HEK293 (cell line): ENCODE measurements at regions not wholly inside any gene's neighbourhood (a gene's known extent, or its start where the extent isn't known, plus 50 kb on each side); places are given as distances from the start of the nearest gene placed in this dataset.

Source experiments
- CTCF ChIA-PET: fragments of 350-600 bp; formaldehyde crosslinking; extraction: SDS; loops from one replicate; lab custom pipeline; 2021; ENCODE audit warnings: antibody characterized with exemption; lab: Yijun Ruan, JAX
- POLR2A ChIA-PET: fragments of 300-600 bp; formaldehyde crosslinking; extraction: SDS; loops from one replicate; lab custom pipeline; 2020; ENCODE audit warnings: antibody characterized with exemption, inconsistent platforms; lab: Yijun Ruan, JAX
- H3K27ac ChIP-seq: fragments of 200-500 bp; sonication (Bioruptor generic); 2 replicates; pipeline ENCODE4 v1.5.1; 2014; ENCODE audit warnings: low read depth, low read length, control low read depth, inconsistent platforms; ENCODE audit errors: extremely low read depth
- H3K36me3 ChIP-seq, 2 experiments: fragments of 200-500 bp in 1 of 2; sonication (Bioruptor generic) in 1 of 2; 1 replicate in 1 of 2; 2 replicates in 1 of 2; pipeline ENCODE4 v1.5.1; 2014 to 2017; ENCODE audit warnings: inconsistent platforms in 2 of 2, low read length in 2 of 2; ENCODE audit not compliant: control insufficient read depth in 2 of 2, insufficient read depth in 1 of 2
- H3K4me1 ChIP-seq: fragments of 200-500 bp; sonication (Bioruptor generic); 2 replicates; pipeline ENCODE4 v1.5.1; 2014; ENCODE audit warnings: mild to moderate bottlenecking, low read length, inconsistent platforms; ENCODE audit not compliant: control insufficient read depth, insufficient read depth
- H3K4me3 ChIP-seq: 2 replicates; pipeline ENCODE4 v1.5.1; 2011; ENCODE audit warnings: low read depth, mild to moderate bottlenecking, control low read depth, low read length, moderate library complexity
- H3K9me3 ChIP-seq: fragments of 200-500 bp; sonication (Bioruptor generic); 2 replicates; pipeline ENCODE4 v1.5.1; 2014; ENCODE audit warnings: low read depth, low read length, inconsistent platforms; ENCODE audit not compliant: control insufficient read depth, insufficient read depth
- EGR2 ChIP-seq: fragments of 450-650 bp; formaldehyde crosslinking; IDR thresholded peaks from 2 replicates; pipeline ENCODE4 v1.5.1; 2016; ENCODE audit warnings: low read depth, missing biosample characterization, missing genetic modification characterization
- HOXA7 ChIP-seq: sonication (generic); formaldehyde crosslinking; IDR thresholded peaks from 2 replicates; pipeline ENCODE4 v1.8.1; 2022; ENCODE audit warnings: missing genetic modification reagents, borderline replicate concordance
- MEIS1 ChIP-seq: sonication (generic); formaldehyde crosslinking; IDR thresholded peaks from 2 replicates; pipeline ENCODE4 v1.8.1; 2022; ENCODE audit warnings: missing genetic modification reagents, mild to moderate bottlenecking, borderline replicate concordance
- SP7 ChIP-seq: fragments of 450-650 bp; formaldehyde crosslinking; IDR thresholded peaks from 2 replicates; pipeline ENCODE4 v1.5.1; 2016; ENCODE audit warnings: missing biosample characterization, missing genetic modification characterization
- WT1 ChIP-seq: fragments of 450-650 bp; formaldehyde crosslinking; IDR thresholded peaks from 2 replicates; pipeline ENCODE4 v1.5.1; 2016; ENCODE audit warnings: missing biosample characterization, missing genetic modification characterization
- ZFP37 ChIP-seq: fragments of 450-650 bp; formaldehyde crosslinking; IDR thresholded peaks from 2 replicates; pipeline ENCODE4 v1.5.1; 2016; ENCODE audit warnings: missing biosample characterization, missing genetic modification characterization
- ZFP69B ChIP-seq: fragments of 450-650 bp; formaldehyde crosslinking; IDR thresholded peaks from 2 replicates; pipeline ENCODE4 v1.5.1; 2016; ENCODE audit warnings: missing biosample characterization, missing genetic modification characterization
- ZNF10 ChIP-seq: fragments of 450-650 bp; formaldehyde crosslinking; IDR thresholded peaks from 2 replicates; pipeline ENCODE4 v1.5.1; 2017; ENCODE audit warnings: missing biosample characterization, missing genetic modification characterization
- ZNF169 ChIP-seq: fragments of 450-650 bp; formaldehyde crosslinking; IDR thresholded peaks from 2 replicates; pipeline ENCODE4 v1.5.1; 2016; ENCODE audit warnings: missing biosample characterization, missing genetic modification characterization
- ZNF175 ChIP-seq: fragments of 450-650 bp; formaldehyde crosslinking; IDR thresholded peaks from 2 replicates; pipeline ENCODE4 v1.5.1; 2016; ENCODE audit warnings: missing biosample characterization, missing genetic modification characterization
- ZNF202 ChIP-seq: fragments of 450-650 bp; formaldehyde crosslinking; IDR thresholded peaks from 2 replicates; pipeline ENCODE4 v1.5.1; 2016; ENCODE audit warnings: missing biosample characterization, missing genetic modification characterization, borderline replicate concordance
- ZNF214 ChIP-seq: fragments of 450-650 bp; formaldehyde crosslinking; IDR thresholded peaks from 2 replicates; pipeline ENCODE4 v1.5.1; 2017; ENCODE audit warnings: missing biosample characterization, mild to moderate bottlenecking, missing genetic modification characterization, borderline replicate concordance
- ZNF248 ChIP-seq: fragments of 450-650 bp; formaldehyde crosslinking; IDR thresholded peaks from 2 replicates; pipeline ENCODE4 v1.5.1; 2017; ENCODE audit warnings: missing biosample characterization, missing genetic modification characterization
- ZNF266 ChIP-seq: fragments of 450-650 bp; formaldehyde crosslinking; IDR thresholded peaks from 2 replicates; pipeline ENCODE4 v1.5.1; 2016; ENCODE audit warnings: missing biosample characterization, missing genetic modification characterization, low read depth
- ZNF76 ChIP-seq: fragments of 450-650 bp; formaldehyde crosslinking; IDR thresholded peaks from 2 replicates; pipeline ENCODE4; 2016; ENCODE audit warnings: low read depth, missing biosample characterization, missing genetic modification characterization, borderline replicate concordance
- ZNF837 ChIP-seq: fragments of 450-650 bp; formaldehyde crosslinking; IDR thresholded peaks from 2 replicates; pipeline ENCODE4 v1.5.1; 2016; ENCODE audit warnings: missing biosample characterization, missing genetic modification characterization
- TF ChIP-seq, protein P1 (sequence below): fragments of 450-650 bp; formaldehyde crosslinking; IDR thresholded peaks from 2 replicates; pipeline ENCODE4 v1.5.1; 2016; ENCODE audit warnings: missing biosample characterization, missing genetic modification characterization
- TF ChIP-seq, protein P2 (sequence below): fragments of 450-650 bp; formaldehyde crosslinking; IDR thresholded peaks from 2 replicates; pipeline ENCODE4; 2016; ENCODE audit warnings: missing biosample characterization, missing genetic modification characterization
- TF ChIP-seq, protein P3 (sequence below): fragments of 450-650 bp; formaldehyde crosslinking; IDR thresholded peaks from 2 replicates; pipeline ENCODE4 v1.5.1; 2016; ENCODE audit warnings: missing biosample characterization, missing genetic modification characterization
- TF ChIP-seq, protein P4 (sequence below): fragments of 450-650 bp; formaldehyde crosslinking; IDR thresholded peaks from 2 replicates; pipeline ENCODE4 v1.5.1; 2016; ENCODE audit warnings: missing biosample characterization, missing genetic modification characterization, borderline replicate concordance

DNA sequence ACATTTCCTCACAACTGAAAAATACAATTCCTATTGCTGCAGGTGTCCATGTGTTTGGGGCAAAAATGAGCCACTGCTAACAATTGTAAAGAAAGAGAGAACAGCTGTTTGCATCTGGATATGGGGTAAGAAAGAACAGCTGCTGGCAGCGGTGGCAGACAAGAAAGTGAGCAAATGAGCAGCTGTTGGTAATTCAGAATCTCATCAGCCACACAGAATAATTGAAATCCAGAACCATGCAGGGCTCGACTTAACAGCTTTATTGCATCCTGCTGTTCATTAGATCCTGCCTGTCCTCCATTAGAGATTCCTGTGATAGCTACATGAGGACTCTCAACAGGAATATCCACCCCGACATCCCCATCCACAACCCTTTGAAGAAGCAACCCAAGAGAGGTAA is 62.5 kb upstream of the TSPAN8 start (continued):
- TF ChIP-seq EGR2 (tag by site-specific recombination) (no peak), ZNF266 (no peak)
- TF ChIP-seq, all 188 proteins: peak for 0

DNA sequence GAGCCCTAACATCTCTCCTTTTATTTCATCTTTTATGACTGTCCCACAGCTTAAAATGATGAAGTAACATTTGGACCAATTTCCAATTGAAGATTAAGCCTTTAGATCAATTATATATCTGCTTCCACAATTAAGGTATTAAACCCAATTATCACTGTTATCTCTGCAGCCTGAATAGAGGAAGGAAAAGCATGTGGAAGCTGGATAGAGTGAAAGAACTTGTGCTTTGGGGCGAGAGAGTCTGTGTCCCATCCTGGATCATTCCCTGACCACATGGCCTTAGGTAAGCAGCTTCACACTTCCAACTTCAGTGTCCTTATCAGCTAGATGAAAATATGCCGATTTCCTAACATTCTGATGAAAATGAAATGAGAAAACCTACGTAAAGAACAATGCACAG is 61.4 kb upstream of the TSPAN8 start:
- no peak overlapping the region for H3K4me3 ChIP-seq
- no peaks in the 10 kb centered on the region for H3K9me3 ChIP-seq
- TF ChIP-seq ZNF175 (tag by site-specific recombination) (no peak), ZNF214 (tag by site-specific recombination) (no peak), MEIS1 (no peak), ZNF10 (tag by site-specific recombination) (no peak), ZNF248 (tag by site-specific recombination) (no peak), SP7 (tag by site-specific recombination) (no peak), ZNF76 (tag by site-specific recombination) (no peak), ZFP69B (tag by site-specific recombination) (no peak), ZNF169 (tag by site-specific recombination) (no peak), ZNF837 (no peak), ZNF202 (tag by site-specific recombination) (no peak), HOXA7 (CRISPR knock-in tag) (no peak), ZFP37 (no peak), WT1 (tag by site-specific recombination) (no peak)
- TF ChIP-seq, protein P1, sequence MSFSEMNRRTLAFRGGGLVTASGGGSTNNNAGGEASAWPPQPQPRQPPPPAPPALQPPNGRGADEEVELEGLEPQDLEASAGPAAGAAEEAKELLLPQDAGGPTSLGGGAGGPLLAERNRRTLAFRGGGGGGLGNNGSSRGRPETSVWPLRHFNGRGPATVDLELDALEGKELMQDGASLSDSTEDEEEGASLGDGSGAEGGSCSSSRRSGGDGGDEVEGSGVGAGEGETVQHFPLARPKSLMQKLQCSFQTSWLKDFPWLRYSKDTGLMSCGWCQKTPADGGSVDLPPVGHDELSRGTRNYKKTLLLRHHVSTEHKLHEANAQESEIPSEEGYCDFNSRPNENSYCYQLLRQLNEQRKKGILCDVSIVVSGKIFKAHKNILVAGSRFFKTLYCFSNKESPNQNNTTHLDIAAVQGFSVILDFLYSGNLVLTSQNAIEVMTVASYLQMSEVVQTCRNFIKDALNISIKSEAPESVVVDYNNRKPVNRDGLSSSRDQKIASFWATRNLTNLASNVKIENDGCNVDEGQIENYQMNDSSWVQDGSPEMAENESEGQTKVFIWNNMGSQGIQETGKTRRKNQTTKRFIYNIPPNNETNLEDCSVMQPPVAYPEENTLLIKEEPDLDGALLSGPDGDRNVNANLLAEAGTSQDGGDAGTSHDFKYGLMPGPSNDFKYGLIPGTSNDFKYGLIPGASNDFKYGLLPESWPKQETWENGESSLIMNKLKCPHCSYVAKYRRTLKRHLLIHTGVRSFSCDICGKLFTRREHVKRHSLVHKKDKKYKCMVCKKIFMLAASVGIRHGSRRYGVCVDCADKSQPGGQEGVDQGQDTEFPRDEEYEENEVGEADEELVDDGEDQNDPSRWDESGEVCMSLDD, result no peak
- TF ChIP-seq, protein P2, sequence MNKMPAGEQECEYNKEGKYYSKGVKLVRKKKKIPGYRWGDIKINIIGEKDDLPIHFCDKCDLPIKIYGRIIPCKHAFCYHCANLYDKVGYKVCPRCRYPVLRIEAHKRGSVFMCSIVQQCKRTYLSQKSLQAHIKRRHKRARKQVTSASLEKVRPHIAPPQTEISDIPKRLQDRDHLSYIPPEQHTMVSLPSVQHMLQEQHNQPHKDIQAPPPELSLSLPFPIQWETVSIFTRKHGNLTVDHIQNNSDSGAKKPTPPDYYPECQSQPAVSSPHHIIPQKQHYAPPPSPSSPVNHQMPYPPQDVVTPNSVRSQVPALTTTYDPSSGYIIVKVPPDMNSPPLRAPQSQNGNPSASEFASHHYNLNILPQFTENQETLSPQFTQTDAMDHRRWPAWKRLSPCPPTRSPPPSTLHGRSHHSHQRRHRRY (tag by site-specific recombination), result no peak
- TF ChIP-seq, protein P3, sequence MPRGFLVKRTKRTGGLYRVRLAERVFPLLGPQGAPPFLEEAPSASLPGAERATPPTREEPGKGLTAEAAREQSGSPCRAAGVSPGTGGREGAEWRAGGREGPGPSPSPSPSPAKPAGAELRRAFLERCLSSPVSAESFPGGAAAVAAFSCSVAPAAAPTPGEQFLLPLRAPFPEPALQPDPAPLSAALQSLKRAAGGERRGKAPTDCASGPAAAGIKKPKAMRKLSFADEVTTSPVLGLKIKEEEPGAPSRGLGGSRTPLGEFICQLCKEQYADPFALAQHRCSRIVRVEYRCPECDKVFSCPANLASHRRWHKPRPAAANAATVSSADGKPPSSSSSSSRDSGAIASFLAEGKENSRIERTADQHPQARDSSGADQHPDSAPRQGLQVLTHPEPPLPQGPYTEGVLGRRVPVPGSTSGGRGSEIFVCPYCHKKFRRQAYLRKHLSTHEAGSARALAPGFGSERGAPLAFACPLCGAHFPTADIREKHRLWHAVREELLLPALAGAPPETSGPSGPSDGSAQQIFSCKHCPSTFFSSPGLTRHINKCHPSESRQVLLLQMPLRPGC (tag by site-specific recombination), result no peak
- TF ChIP-seq, protein P4, sequence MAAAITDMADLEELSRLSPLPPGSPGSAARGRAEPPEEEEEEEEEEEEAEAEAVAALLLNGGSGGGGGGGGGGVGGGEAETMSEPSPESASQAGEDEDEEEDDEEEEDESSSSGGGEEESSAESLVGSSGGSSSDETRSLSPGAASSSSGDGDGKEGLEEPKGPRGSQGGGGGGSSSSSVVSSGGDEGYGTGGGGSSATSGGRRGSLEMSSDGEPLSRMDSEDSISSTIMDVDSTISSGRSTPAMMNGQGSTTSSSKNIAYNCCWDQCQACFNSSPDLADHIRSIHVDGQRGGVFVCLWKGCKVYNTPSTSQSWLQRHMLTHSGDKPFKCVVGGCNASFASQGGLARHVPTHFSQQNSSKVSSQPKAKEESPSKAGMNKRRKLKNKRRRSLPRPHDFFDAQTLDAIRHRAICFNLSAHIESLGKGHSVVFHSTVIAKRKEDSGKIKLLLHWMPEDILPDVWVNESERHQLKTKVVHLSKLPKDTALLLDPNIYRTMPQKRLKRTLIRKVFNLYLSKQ (tag by site-specific recombination), result no peak
- TF ChIP-seq, all 188 proteins: peak for 0
- H3K4me1 ChIP-seq, result no peaks in the 10 kb centered on the region
- ChIA-PET CTCF (interaction anchor here (0.6 to 2.2 kb wide), 5 partner anchors 33 to 718 kb away, joined by 3 to 7 read pairs (median 3); no protein-coding TSS in a partner anchor), POLR2A (no interaction called here)
- no peaks in the 10 kb centered on the region for H3K36me3 ChIP-seq
- H3K27ac ChIP-seq, result no peak overlapping the region
